Tibial nerve (tissue), 3 donors: ENCODE measurements at regions not wholly inside any gene's neighbourhood (a gene's known extent, or its start where the extent isn't known, plus 50 kb on each side); places are given as distances from the start of the nearest gene placed in this dataset.

Experiments used
- CTCF ChIP-seq, 5 experiments: fragments of 200-600 bp in 3 of 5; fragments of 450-650 bp in 2 of 5; sonication (generic) in 3 of 5; IDR thresholded peaks; one replicate each; pipeline ENCODE4 v1.5.1; 2016 to 2019; ENCODE audit warnings: antibody characterized with exemption in 5 of 5, mild to moderate bottlenecking in 3 of 5, moderate library complexity in 2 of 5
- POLR2A ChIP-seq, 2 donors: fragments of 450-650 bp; IDR thresholded peaks; one replicate each; pipeline ENCODE4 v1.6.1; 2017; ENCODE audit warnings: antibody characterized with exemption in 2 of 2, mild to moderate bottlenecking in 2 of 2, moderate library complexity in 2 of 2

- TF ChIP-seq CTCF (IDR thresholded peaks at IDR 0.05): no peak
- no peak for TF ChIP-seq POLR2A (IDR thresholded peaks at IDR 0.05)
These were observed 135.0 kb downstream of the CEBPB start for GRCh38 chr20:50325651-50326050.
